K562 (cell line): ENCODE measurements at regions not wholly inside any gene's neighbourhood (a gene's known extent, or its start where the extent isn't known, plus 50 kb on each side); places are given as distances from the start of the nearest gene placed in this dataset.

Source experiments
- AFF4 ChIP-seq: sonication (generic); formaldehyde crosslinking; IDR thresholded peaks from 2 replicates; pipeline ENCODE4 v1.8.0; 2023; ENCODE audit warnings: mild to moderate bottlenecking, missing genetic modification reagents
- CBFA2T3 ChIP-seq: fragments of 450-650 bp; IDR thresholded peaks from 2 replicates; pipeline ENCODE4 v1.6.1; 2017
- FOXJ3 ChIP-seq: sonication (generic); formaldehyde crosslinking; IDR thresholded peaks from 2 replicates; pipeline ENCODE4 v1.4.0; 2020; ENCODE audit warnings: mild to moderate bottlenecking, missing genetic modification reagents
- KAT2B ChIP-seq: IDR thresholded peaks from one replicate; pipeline ENCODE4 v1.6.1; 2012; ENCODE audit warnings: low read depth, mild to moderate bottlenecking, control low read depth, inconsistent platforms, low read length, moderate library complexity
- KHSRP ChIP-seq: fragments of 450-650 bp; IDR thresholded peaks from 2 replicates; pipeline ENCODE4 v1.6.1; 2017
- MXD1 ChIP-seq: fragments of 250-450 bp; sonication (Bioruptor Pico); IDR thresholded peaks from 2 replicates; pipeline ENCODE4 v1.8.0; 2021; ENCODE audit warnings: borderline replicate concordance, mild to moderate bottlenecking, moderate library complexity; ENCODE audit not compliant: poor library complexity, severe bottlenecking
- PCBP2 ChIP-seq: fragments of 200-400 bp; formaldehyde crosslinking; IDR thresholded peaks from 2 replicates; pipeline ENCODE4 v1.6.1; 2018; ENCODE audit warnings: low read length, low read depth, mild to moderate bottlenecking, moderate library complexity; ENCODE audit not compliant: poor library complexity, severe bottlenecking
- PML ChIP-seq: IDR thresholded peaks from 2 replicates; pipeline ENCODE4 v1.6.1; 2012; ENCODE audit warnings: low read length, inconsistent platforms
- RBM22 ChIP-seq: fragments of 200-400 bp; formaldehyde crosslinking; IDR thresholded peaks from 2 replicates; pipeline ENCODE4 v1.6.1; 2018; ENCODE audit warnings: low read length, low read depth; ENCODE audit not compliant: poor library complexity, severe bottlenecking
- SRSF7 ChIP-seq: fragments of 200-400 bp; formaldehyde crosslinking; optimal IDR thresholded peaks from 2 replicates; pipeline ENCODE3; 2017; ENCODE audit warnings: mild to moderate bottlenecking, low read depth, low read length
- STAG1 ChIP-seq: sonication (generic); formaldehyde crosslinking; IDR thresholded peaks from 2 replicates; pipeline ENCODE4 v1.5.0; 2020; ENCODE audit warnings: missing genetic modification reagents, borderline replicate concordance
- TRIM24 ChIP-seq, 2 experiments: fragments of 450-650 bp; IDR thresholded peaks; 2 replicates each; pipeline ENCODE4 v1.6.1; 2016
- ZBTB26 ChIP-seq: fragments of 450-650 bp; formaldehyde crosslinking; IDR thresholded peaks from 2 replicates; pipeline ENCODE4 v1.4.0; 2022; ENCODE audit warnings: missing genetic modification characterization
- ZFP36 ChIP-seq: fragments of 150-350 bp; IDR thresholded peaks from 2 replicates; pipeline ENCODE4 v1.6.1; 2018; ENCODE audit warnings: low read length, low read depth; ENCODE audit not compliant: partially characterized antibody
- ZNF282 ChIP-seq: sonication (generic); formaldehyde crosslinking; IDR thresholded peaks from 2 replicates; pipeline ENCODE4 v1.8.1; 2023; ENCODE audit warnings: missing genetic modification reagents
- ZNF395 ChIP-seq: fragments of 200-800 bp; sonication (Bioruptor generic); IDR thresholded peaks from 2 replicates; pipeline ENCODE4 v1.6.1; 2017; ENCODE audit warnings: missing genetic modification characterization, missing compliant biosample characterization
- ZNF699 ChIP-seq: fragments of 250-450 bp; sonication (Bioruptor Pico); IDR thresholded peaks from 2 replicates; pipeline ENCODE4 v1.8.0; 2021; ENCODE audit warnings: mild to moderate bottlenecking, moderate library complexity; ENCODE audit not compliant: insufficient replicate concordance
- ZNF76 ChIP-seq: fragments of 250-450 bp; sonication (Bioruptor Pico); IDR thresholded peaks from 2 replicates; pipeline ENCODE4 v1.4.0; 2020; ENCODE audit warnings: mild to moderate bottlenecking, moderate library complexity, borderline replicate concordance

- no peak for TF ChIP-seq AFF4
- TF ChIP-seq RBM22: no peak
- no peak for TF ChIP-seq MXD1
- no peak for TF ChIP-seq SRSF7
- TF ChIP-seq PCBP2: no peak
- TF ChIP-seq CBFA2T3: peak; percentile 49; the same call in 1 of the 2 replicates
- no peak for TF ChIP-seq ZBTB26 (CRISPR knock-in tag)
- no peak for TF ChIP-seq KHSRP
- TF ChIP-seq ZFP36: no peak
- no peak for TF ChIP-seq PML
- no peak for TF ChIP-seq ZNF395 (CRISPR knock-in tag)
- TF ChIP-seq ZNF76 (CRISPR knock-in tag): no peak
- TF ChIP-seq ZNF699 (CRISPR knock-in tag): no peak
- no peak for TF ChIP-seq STAG1
- no peak for TF ChIP-seq FOXJ3 (CRISPR knock-in tag)
- no peak for TF ChIP-seq KAT2B
- TF ChIP-seq ZNF282 (CRISPR knock-in tag): no peak
- peak in 1 of 2 experiments; percentile 32; a peak in 1 of 4 replicates for TF ChIP-seq TRIM24 (IDR thresholded peaks at IDR 0.05)
- TF ChIP-seq, all 486 proteins: peak for 24
Observed at GRCh38 chr3:153038779-153039178, 123.2 kb upstream of the RAP2B start (continued).
